Neuronal stem cell (in vitro differentiated cells): ENCODE measurements at regions not wholly inside any gene's neighbourhood (a gene's known extent, or its start where the extent isn't known, plus 50 kb on each side); places are given as distances from the start of the nearest gene placed in this dataset.

Experiments
- DNase-seq: peaks from one replicate; pipeline ENCODE4 v3.0.0-alpha.2; 2013; ENCODE audit warnings: low spot score
- H2AFZ ChIP-seq: one replicate; pipeline ENCODE4 v1.6.1; 2013; ENCODE audit warnings: mild to moderate bottlenecking, low read length, inconsistent platforms
- H2AK5ac ChIP-seq: 2 replicates; pipeline ENCODE4 v1.6.1; 2013; ENCODE audit warnings: low read depth, mild to moderate bottlenecking, inconsistent platforms, low read length, moderate library complexity, mixed read lengths
- H2BK120ac ChIP-seq: 2 replicates; pipeline ENCODE4 v1.6.1; 2013; ENCODE audit warnings: low read depth, mild to moderate bottlenecking, inconsistent platforms, low read length, moderate library complexity, mixed read lengths
- H2BK12ac ChIP-seq: one replicate; pipeline ENCODE4 v1.6.1; 2013; ENCODE audit warnings: low read length, inconsistent platforms
- H2BK15ac ChIP-seq: 2 replicates; pipeline ENCODE4 v1.6.1; 2013; ENCODE audit warnings: mild to moderate bottlenecking, low read length, inconsistent platforms, mixed read lengths
- H2BK5ac ChIP-seq: one replicate; pipeline ENCODE4 v1.6.1; 2013; ENCODE audit warnings: inconsistent platforms, mild to moderate bottlenecking, low read length, moderate library complexity
- H3K14ac ChIP-seq: one replicate; pipeline ENCODE4 v1.6.1; 2013; ENCODE audit warnings: low read length, inconsistent platforms
- H3K18ac ChIP-seq: 2 replicates; pipeline ENCODE4 v1.6.1; 2013; ENCODE audit warnings: low read length, inconsistent platforms
- H3K23ac ChIP-seq: 2 replicates; pipeline ENCODE4 v1.6.1; 2013; ENCODE audit warnings: low read depth, mild to moderate bottlenecking, mixed read lengths, low read length, inconsistent platforms; ENCODE audit not compliant: poor library complexity
- H3K27ac ChIP-seq: replicated peaks from 3 replicates; pipeline ENCODE4 v1.5.1; 2013; ENCODE audit warnings: low read length, inconsistent platforms
- H3K27me3 ChIP-seq, 3 experiments: 2 replicates each; pipeline ENCODE4 v1.6.1; 2013; ENCODE audit warnings: low read length in 3 of 3, mild to moderate bottlenecking in 2 of 3, inconsistent platforms in 1 of 3, low read depth in 1 of 3, mixed read lengths in 1 of 3, moderate library complexity in 1 of 3; ENCODE audit not compliant: control insufficient read depth in 3 of 3, insufficient read depth in 3 of 3
- H3K36me3 ChIP-seq, 2 donors: replicated peaks in 1 of 2; 2 replicates each; pipeline ENCODE4 v1.6.1; 2013; ENCODE audit warnings: low read length in 2 of 2; ENCODE audit not compliant: control insufficient read depth in 2 of 2, insufficient read depth in 2 of 2
- H3K4ac ChIP-seq: 2 replicates; pipeline ENCODE4 v1.6.1; 2013; ENCODE audit warnings: inconsistent platforms, mild to moderate bottlenecking, low read length, moderate library complexity
- H3K4me1 ChIP-seq, 2 donors: 1 replicate in 1 of 2; 2 replicates in 1 of 2; pipeline ENCODE4 v1.6.1; 2013; ENCODE audit warnings: low read length in 2 of 2, low read depth in 1 of 2; ENCODE audit not compliant: control insufficient read depth in 2 of 2, insufficient read depth in 1 of 2
- H3K4me2 ChIP-seq: one replicate; pipeline ENCODE4 v1.6.1; 2013; ENCODE audit warnings: mild to moderate bottlenecking, low read length, inconsistent platforms; ENCODE audit not compliant: insufficient read depth, poor library complexity, severe bottlenecking
- H3K4me3 ChIP-seq, 2 donors: 2 replicates each; pipeline ENCODE4 v1.5.1; 2013; ENCODE audit warnings: low read length in 2 of 2, mild to moderate bottlenecking in 2 of 2, inconsistent platforms in 1 of 2, moderate library complexity in 1 of 2
- H3K79me1 ChIP-seq: one replicate; pipeline ENCODE4 v1.6.1; 2013; ENCODE audit warnings: low read depth, mild to moderate bottlenecking, inconsistent platforms, low read length, moderate library complexity
- H3K9ac ChIP-seq: one replicate; pipeline ENCODE4 v1.6.1; 2013; ENCODE audit warnings: mild to moderate bottlenecking, low read depth, low read length, inconsistent platforms; ENCODE audit not compliant: poor library complexity
- H3K9me3 ChIP-seq, 2 donors: replicated peaks in 1 of 2; 2 replicates each; pipeline versions ENCODE3 to v1.6.1; 2013; ENCODE audit warnings: low read length in 2 of 2, mild to moderate bottlenecking in 2 of 2, inconsistent platforms in 1 of 2, low read depth in 1 of 2, mixed read lengths in 1 of 2, moderate library complexity in 1 of 2; ENCODE audit not compliant: control insufficient read depth in 2 of 2, insufficient read depth in 1 of 2
- H4K8ac ChIP-seq: one replicate; pipeline ENCODE4 v1.6.1; 2013; ENCODE audit warnings: low read depth, mild to moderate bottlenecking, inconsistent platforms, low read length, moderate library complexity
- H4K91ac ChIP-seq: one replicate; pipeline ENCODE4 v1.6.1; 2013; ENCODE audit warnings: low read length, low read depth, mild to moderate bottlenecking, inconsistent platforms; ENCODE audit not compliant: poor library complexity
- WGBS, 2 donors: extraction: QIAGEN DNeasy Blood & Tissue Kit; methylation state at CpG; one replicate each; pipeline ENCODE4 v1.1.7; 2013; ENCODE audit warnings: missing lambda C conversion rate in 2 of 2, mixed read lengths in 1 of 2; ENCODE audit not compliant: insufficient read length in 2 of 2, insufficient replicate concordance in 1 of 2; ENCODE audit errors: extremely low coverage in 2 of 2; 5-methylcytosine and 5-hydroxymethylcytosine counted together

GRCh38 chr4:77354550-77354949 is 197.5 kb downstream of the CCNG2 start:
- no peak overlapping the region for H3K23ac ChIP-seq
- no peak overlapping the region for H2BK5ac ChIP-seq
- no peak overlapping the region for H2AK5ac ChIP-seq
- no peaks in the 10 kb centered on the region for H3K27me3 ChIP-seq
- no peak overlapping the region for H4K8ac ChIP-seq
- H3K4me3 ChIP-seq: no peak overlapping the region
- H2AFZ ChIP-seq: no peak overlapping the region
- H3K36me3 ChIP-seq: no peaks in the 10 kb centered on the region
- WGBS, 2 donors: no CpG with 5 or more reads among the region's 1 CpG
- no peak overlapping the region for H3K4ac ChIP-seq
- no peak overlapping the region for H3K14ac ChIP-seq
- H2BK15ac ChIP-seq: no peak overlapping the region
- DNase-seq: no peak
- H4K91ac ChIP-seq: no peak overlapping the region
- no peaks in the 10 kb centered on the region for H3K4me1 ChIP-seq
- H3K27ac ChIP-seq: no peak overlapping the region
- H3K79me1 ChIP-seq: no peaks in the 10 kb centered on the region
- no peak overlapping the region for H3K9ac ChIP-seq
- no peak overlapping the region for H3K4me2 ChIP-seq
- H3K9me3 ChIP-seq: no peaks in the 10 kb centered on the region
- H3K18ac ChIP-seq: no peak overlapping the region
- no peak overlapping the region for H2BK12ac ChIP-seq
- H2BK120ac ChIP-seq: no peak overlapping the region

- H3K4me2 ChIP-seq: no peak overlapping the region
- no peaks in the 10 kb centered on the region for H3K36me3 ChIP-seq
- no peak for DNase-seq
- no peak overlapping the region for H3K18ac ChIP-seq
- no CpG with 5 or more reads among the region's 2 CpGs for WGBS, 2 donors
- H2BK5ac ChIP-seq: no peak overlapping the region
- no peak overlapping the region for H4K91ac ChIP-seq
- no peak overlapping the region for H2BK15ac ChIP-seq
- H2AK5ac ChIP-seq: no peak overlapping the region
- H3K4ac ChIP-seq: no peak overlapping the region
- no peaks in the 10 kb centered on the region for H3K27me3 ChIP-seq
- H2BK12ac ChIP-seq: no peak overlapping the region
- H4K8ac ChIP-seq: no peak overlapping the region
- H3K27ac ChIP-seq: no peak overlapping the region
- H3K9me3 ChIP-seq: no peaks in the 10 kb centered on the region
- no peak overlapping the region for H3K4me3 ChIP-seq
- no peak overlapping the region for H3K23ac ChIP-seq
- H3K9ac ChIP-seq: no peak overlapping the region
- no peak overlapping the region for H3K14ac ChIP-seq
- H2AFZ ChIP-seq: no peak overlapping the region
- no peaks in the 10 kb centered on the region for H3K79me1 ChIP-seq
- no peak overlapping the region for H2BK120ac ChIP-seq
- no peaks in the 10 kb centered on the region for H3K4me1 ChIP-seq
Measured at GRCh38 chr4:77355731-77356130, 198.7 kb downstream of the CCNG2 start.

DNA sequence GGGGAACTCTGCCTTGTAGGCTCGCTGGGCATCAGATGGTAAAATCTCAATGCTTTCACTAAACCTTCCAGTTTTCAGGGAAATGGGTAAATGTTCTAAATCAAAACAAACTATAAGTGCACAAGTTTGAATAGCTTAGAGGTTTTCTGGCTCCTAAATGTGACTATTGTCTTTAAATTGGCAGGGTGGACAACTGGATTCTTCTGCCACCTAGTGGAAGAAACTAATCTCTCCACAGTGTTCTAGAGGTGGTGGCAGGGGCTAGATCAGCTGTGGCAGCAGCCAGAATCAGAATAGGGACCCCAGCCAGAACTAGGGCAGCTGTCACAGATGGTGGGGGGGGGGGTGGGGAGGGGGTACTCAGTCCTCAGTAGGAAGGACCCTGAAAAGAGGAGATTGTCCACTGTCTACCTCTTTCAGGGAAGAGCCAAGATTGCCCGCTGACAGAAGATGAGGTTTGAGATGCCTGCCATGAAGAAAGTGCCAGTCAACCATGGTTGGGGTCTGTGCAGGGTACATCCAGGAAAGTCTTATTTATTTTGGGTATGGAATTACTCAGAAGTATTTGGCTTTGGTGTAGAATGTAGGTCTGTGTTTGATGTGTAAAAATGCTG is 201.4 kb downstream of the CCNG2 start:
- Histone ChIP-seq H3K4me3 (no peak overlapping the region), H3K79me1 (no peaks in the 10 kb centered on the region), H3K9ac (no peak overlapping the region), H2BK120ac (no peak overlapping the region), H3K18ac (no peak overlapping the region), H3K27me3 (no peaks in the 10 kb centered on the region), H2BK15ac (no peak overlapping the region), H3K4ac (no peak overlapping the region), H3K4me1 (no peaks in the 10 kb centered on the region), H4K8ac (no peak overlapping the region), H3K23ac (no peak overlapping the region), H3K27ac (no peak overlapping the region), H2AFZ (no peak overlapping the region), H3K4me2 (no peak overlapping the region), H3K9me3 (no peaks in the 10 kb centered on the region), H2BK5ac (no peak overlapping the region), H3K36me3 (no peaks in the 10 kb centered on the region), H2AK5ac (no peak overlapping the region), H4K91ac (no peak overlapping the region), H3K14ac (no peak overlapping the region), H2BK12ac (no peak overlapping the region)
- DNase-seq: peak; percentile 40
- WGBS, 2 donors: no CpG with 5 or more reads among the region's 2 CpGs

DNA sequence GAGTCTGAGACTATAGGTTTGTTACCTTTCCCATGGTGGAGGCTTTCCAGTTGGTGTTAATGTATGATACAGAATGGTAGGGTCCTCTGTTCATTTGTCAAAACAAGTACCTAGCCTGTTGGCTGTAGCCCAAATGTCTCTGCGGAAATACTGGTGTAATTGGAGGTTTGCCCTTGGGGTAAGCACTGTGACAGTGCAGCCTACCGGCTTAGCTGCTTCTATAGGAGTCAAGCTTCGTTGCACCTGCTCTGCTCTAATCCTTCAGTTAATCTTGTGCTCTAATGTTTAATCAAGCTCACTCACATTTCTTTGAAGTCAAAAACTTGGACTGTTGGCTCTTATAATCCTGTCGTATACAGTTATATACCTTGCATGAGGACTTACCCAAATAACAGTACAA is 203.4 kb downstream of the CCNG2 start:
- H3K4me3 ChIP-seq: no peak overlapping the region
- no peak overlapping the region for H3K23ac ChIP-seq
- no peak overlapping the region for H3K4me2 ChIP-seq
- no peaks in the 10 kb centered on the region for H3K4me1 ChIP-seq
- no peak overlapping the region for H2BK15ac ChIP-seq
- H3K9ac ChIP-seq: no peak overlapping the region
- H2BK12ac ChIP-seq: no peak overlapping the region
- no peaks in the 10 kb centered on the region for H3K27me3 ChIP-seq
- no peak overlapping the region for H3K18ac ChIP-seq
- H3K4ac ChIP-seq: no peak overlapping the region
- H2BK120ac ChIP-seq: no peak overlapping the region
- no peak for DNase-seq
- H4K91ac ChIP-seq: no peak overlapping the region
- no peak overlapping the region for H4K8ac ChIP-seq
- H2AFZ ChIP-seq: no peak overlapping the region
- no peak overlapping the region for H2AK5ac ChIP-seq
- WGBS, 2 donors: no CpG with 5 or more reads among the region's 4 CpGs
- H3K9me3 ChIP-seq: no peaks in the 10 kb centered on the region
- no peaks in the 10 kb centered on the region for H3K79me1 ChIP-seq
- no peaks in the 10 kb centered on the region for H3K36me3 ChIP-seq
- no peak overlapping the region for H3K14ac ChIP-seq
- no peak overlapping the region for H2BK5ac ChIP-seq
- H3K27ac ChIP-seq: no peak overlapping the region
